Spleen (tissue), 7 donors: ENCODE measurements at regions not wholly inside any gene's neighbourhood (a gene's known extent, or its start where the extent isn't known, plus 50 kb on each side); places are given as distances from the start of the nearest gene placed in this dataset.

ENCODE experiments used
- CTCF ChIP-seq, 11 experiments: fragments of 200-600 bp in 7 of 11; fragments of 450-650 bp in 4 of 11; sonication (generic) in 4 of 11; IDR thresholded peaks in 8 of 11; conservative IDR thresholded peaks in 3 of 11; 1 replicate in 7 of 11; 2 replicates in 4 of 11; pipeline versions ENCODE4 v1.4.0 to v1.8.0; 2016 to 2021; ENCODE audit warnings: antibody characterized with exemption in 11 of 11, inconsistent platforms in 4 of 11, mild to moderate bottlenecking in 1 of 11
- POLR2A ChIP-seq, 3 donors: fragments of 450-650 bp; IDR thresholded peaks; one replicate each; pipeline ENCODE4 v1.5.1; 2017; ENCODE audit warnings: antibody characterized with exemption in 3 of 3, mild to moderate bottlenecking in 1 of 3
- donor health status: DM: no; HTN: no; CAD: no; lungs with moderate emphysema.
- donor health status: DM: no; HTN: no; CAD: no.
- donor health status: DM: no; HTN: no; CAD: no.

DNA sequence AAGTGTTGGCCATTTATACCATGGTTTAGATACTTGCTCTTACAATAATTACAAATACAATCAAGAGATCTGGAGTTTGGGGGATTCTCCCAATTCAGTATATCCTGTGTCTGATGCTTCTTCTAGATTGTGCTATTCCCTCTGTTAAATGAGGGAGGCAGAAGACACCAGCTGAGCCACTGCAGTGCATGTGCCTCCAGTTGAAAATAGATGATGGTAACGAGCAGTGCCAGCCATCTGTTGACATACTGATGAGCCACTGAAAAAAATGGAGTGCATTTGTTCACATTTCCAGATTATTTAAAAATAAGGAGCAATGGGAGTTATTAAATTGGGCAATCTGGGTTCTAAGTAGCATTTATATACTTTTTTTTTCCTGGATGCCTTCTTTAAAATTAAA lies 1428.0 kb upstream of the TENM4 start:
- TF ChIP-seq CTCF (IDR thresholded peaks at IDR 0.05 in 8 of 11, conservative IDR thresholded peaks at IDR 0.05 in 3 of 11) (no peak), POLR2A (IDR thresholded peaks at IDR 0.05) (no peak)
